Smooth muscle cell (in vitro differentiated cells): ENCODE measurements at regions not wholly inside any gene's neighbourhood (a gene's known extent, or its start where the extent isn't known, plus 50 kb on each side); places are given as distances from the start of the nearest gene placed in this dataset.

ENCODE experiments used
- DNase-seq: peaks from one replicate; lab custom pipeline; 2025; ENCODE audit not compliant: unreplicated experiment; lab: John Stamatoyannopoulos, UW
- H2AFZ ChIP-seq: fragments of 200-600 bp; sonication (generic); 2 replicates; pipeline ENCODE4 v1.6.0; 2016; ENCODE audit warnings: antibody characterized with exemption, low read depth, mild to moderate bottlenecking
- H3F3A ChIP-seq: fragments of 200-600 bp; sonication (generic); 2 replicates; pipeline ENCODE4 v1.6.0; 2017; ENCODE audit warnings: antibody characterized with exemption, low read depth
- H3K27ac ChIP-seq: fragments of 200-600 bp; sonication (generic); 2 replicates; pipeline ENCODE4 v1.5.1; 2016; ENCODE audit warnings: low read depth, mild to moderate bottlenecking
- H3K27me3 ChIP-seq: fragments of 200-600 bp; sonication (generic); 2 replicates; pipeline ENCODE4 v1.6.1; 2016; ENCODE audit warnings: low read depth, mild to moderate bottlenecking
- H3K36me3 ChIP-seq: fragments of 200-600 bp; sonication (generic); 2 replicates; pipeline ENCODE4 v1.5.1; 2016; ENCODE audit warnings: low read depth
- H3K4me1 ChIP-seq: fragments of 200-600 bp; sonication (generic); 2 replicates; pipeline ENCODE4 v1.5.1; 2016; ENCODE audit warnings: low read depth
- H3K4me2 ChIP-seq: fragments of 200-600 bp; sonication (generic); 2 replicates; pipeline ENCODE4 v1.6.0; 2016; ENCODE audit warnings: mild to moderate bottlenecking
- H3K4me3 ChIP-seq: fragments of 200-600 bp; sonication (generic); 2 replicates; pipeline ENCODE4 v1.5.1; 2016; ENCODE audit warnings: mild to moderate bottlenecking
- H3K79me2 ChIP-seq: fragments of 200-600 bp; sonication (generic); 2 replicates; pipeline ENCODE4 v1.6.0; 2016; ENCODE audit warnings: low read depth, mild to moderate bottlenecking
- H3K9ac ChIP-seq: fragments of 200-600 bp; sonication (generic); 2 replicates; pipeline ENCODE4 v1.6.0; 2016; ENCODE audit warnings: low read depth
- H3K9me3 ChIP-seq: fragments of 200-600 bp; sonication (generic); replicated peaks from 2 replicates; pipeline ENCODE4 v1.5.1; 2016; ENCODE audit warnings: low read depth
- H4K20me1 ChIP-seq: fragments of 200-600 bp; sonication (generic); 2 replicates; pipeline ENCODE4 v1.6.0; 2016; ENCODE audit warnings: low read depth
- WGBS: methylation state at CpG from one replicate; pipeline ENCODE4 v1.1.7; 2016; ENCODE audit warnings: low lambda C conversion rate; 5-methylcytosine and 5-hydroxymethylcytosine counted together
- TF ChIP-seq, protein P1 (sequence below): fragments of 200-600 bp; sonication (generic); IDR thresholded peaks from 2 replicates; pipeline ENCODE4 v1.5.1; 2017; ENCODE audit warnings: borderline replicate concordance, mild to moderate bottlenecking, antibody characterized with exemption; ENCODE audit not compliant: insufficient read depth, poor library complexity, severe bottlenecking

DNA sequence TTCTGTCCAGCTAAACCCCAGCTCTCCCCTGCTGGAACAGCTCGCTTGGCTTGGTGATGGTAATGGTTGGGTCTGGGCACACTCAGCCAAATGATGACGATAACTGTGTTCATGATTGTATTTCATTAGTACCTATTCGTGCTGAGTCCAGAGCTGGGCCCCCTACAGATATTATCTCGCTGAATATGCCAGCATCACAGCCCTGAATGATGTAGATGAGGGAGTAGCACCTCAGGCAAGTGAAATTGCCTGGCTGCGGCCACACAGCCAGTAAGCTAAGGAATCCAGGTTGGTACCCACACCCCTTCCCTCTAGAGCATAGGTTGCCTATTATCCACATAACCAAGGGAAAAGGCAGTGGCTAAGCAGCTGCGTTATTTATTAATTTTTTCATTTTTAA, 163.5 kb downstream of the KTN1 start:
- Histone ChIP-seq H3K79me2 (no peaks in the 10 kb centered on the region), H3K4me3 (no peak overlapping the region), H3K36me3 (no peaks in the 10 kb centered on the region), H3F3A (no peaks in the 10 kb centered on the region), H3K9me3 (no peaks in the 10 kb centered on the region), H2AFZ (no peak overlapping the region), H3K9ac (no peak overlapping the region), H3K4me2 (no peak overlapping the region), H4K20me1 (no peaks in the 10 kb centered on the region), H3K27me3 (no peaks in the 10 kb centered on the region), H3K27ac (no peak overlapping the region), H3K4me1 (no peaks in the 10 kb centered on the region)
- WGBS = 96% methylated on average over 6 of the region's 6 CpGs
- no peak for DNase-seq
- TF ChIP-seq, protein P1, sequence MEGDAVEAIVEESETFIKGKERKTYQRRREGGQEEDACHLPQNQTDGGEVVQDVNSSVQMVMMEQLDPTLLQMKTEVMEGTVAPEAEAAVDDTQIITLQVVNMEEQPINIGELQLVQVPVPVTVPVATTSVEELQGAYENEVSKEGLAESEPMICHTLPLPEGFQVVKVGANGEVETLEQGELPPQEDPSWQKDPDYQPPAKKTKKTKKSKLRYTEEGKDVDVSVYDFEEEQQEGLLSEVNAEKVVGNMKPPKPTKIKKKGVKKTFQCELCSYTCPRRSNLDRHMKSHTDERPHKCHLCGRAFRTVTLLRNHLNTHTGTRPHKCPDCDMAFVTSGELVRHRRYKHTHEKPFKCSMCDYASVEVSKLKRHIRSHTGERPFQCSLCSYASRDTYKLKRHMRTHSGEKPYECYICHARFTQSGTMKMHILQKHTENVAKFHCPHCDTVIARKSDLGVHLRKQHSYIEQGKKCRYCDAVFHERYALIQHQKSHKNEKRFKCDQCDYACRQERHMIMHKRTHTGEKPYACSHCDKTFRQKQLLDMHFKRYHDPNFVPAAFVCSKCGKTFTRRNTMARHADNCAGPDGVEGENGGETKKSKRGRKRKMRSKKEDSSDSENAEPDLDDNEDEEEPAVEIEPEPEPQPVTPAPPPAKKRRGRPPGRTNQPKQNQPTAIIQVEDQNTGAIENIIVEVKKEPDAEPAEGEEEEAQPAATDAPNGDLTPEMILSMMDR = no peak

DNA sequence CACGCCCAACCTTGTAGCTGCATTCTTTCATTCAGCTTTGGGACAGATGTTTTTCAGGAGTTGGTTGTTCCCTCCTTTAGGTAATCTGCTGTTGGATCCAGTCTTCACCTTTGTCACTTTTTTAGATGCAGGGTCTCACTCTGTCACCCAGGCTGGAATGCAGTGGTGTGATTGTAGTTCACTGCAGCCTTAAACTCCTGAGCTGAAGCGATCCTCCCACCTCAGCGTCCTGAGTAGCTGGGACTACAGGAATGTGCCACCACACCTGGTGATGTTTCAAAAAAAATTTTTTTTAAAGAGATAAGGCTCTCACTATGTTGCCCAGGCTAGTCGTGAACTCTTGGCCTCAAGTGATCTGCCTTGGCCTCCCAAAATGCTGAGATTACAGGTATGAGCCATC, 164.3 kb downstream of the KTN1 start:
- Histone ChIP-seq H3K36me3 (no peaks in the 10 kb centered on the region), H3F3A (no peaks in the 10 kb centered on the region), H3K79me2 (no peaks in the 10 kb centered on the region), H3K4me1 (no peaks in the 10 kb centered on the region), H2AFZ (no peak overlapping the region), H3K27me3 (no peaks in the 10 kb centered on the region), H4K20me1 (no peaks in the 10 kb centered on the region), H3K4me2 (no peak overlapping the region), H3K9me3 (no peaks in the 10 kb centered on the region), H3K9ac (no peak overlapping the region), H3K4me3 (no peak overlapping the region), H3K27ac (no peak overlapping the region)
- DNase-seq = no peak
- TF ChIP-seq, protein P1 = no peak
- WGBS = 95% methylated on average over 4 of the region's 4 CpGs

DNA sequence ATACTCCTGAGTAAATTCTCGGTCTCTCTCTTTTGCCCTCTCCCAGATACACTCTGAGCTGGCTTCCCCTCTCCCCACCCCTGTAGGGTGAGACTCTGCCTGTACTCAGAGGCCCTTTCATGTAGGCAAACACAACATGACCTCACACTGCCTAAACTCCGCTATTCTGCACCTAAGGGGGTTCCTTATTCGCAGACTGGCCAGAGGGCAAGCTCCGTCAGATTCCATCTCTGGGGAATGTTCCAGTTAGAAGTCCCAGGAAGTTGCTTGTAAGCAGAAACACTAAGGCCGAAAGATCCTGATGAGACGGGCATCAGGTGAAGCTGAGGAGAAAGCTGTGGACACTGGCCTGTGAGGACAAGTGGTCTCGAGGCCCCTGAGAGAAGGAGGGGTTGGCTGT, 165.9 kb downstream of the KTN1 start:
- TF ChIP-seq, protein P1 = no peak
- no peak overlapping the region for H3K27ac ChIP-seq

DNA sequence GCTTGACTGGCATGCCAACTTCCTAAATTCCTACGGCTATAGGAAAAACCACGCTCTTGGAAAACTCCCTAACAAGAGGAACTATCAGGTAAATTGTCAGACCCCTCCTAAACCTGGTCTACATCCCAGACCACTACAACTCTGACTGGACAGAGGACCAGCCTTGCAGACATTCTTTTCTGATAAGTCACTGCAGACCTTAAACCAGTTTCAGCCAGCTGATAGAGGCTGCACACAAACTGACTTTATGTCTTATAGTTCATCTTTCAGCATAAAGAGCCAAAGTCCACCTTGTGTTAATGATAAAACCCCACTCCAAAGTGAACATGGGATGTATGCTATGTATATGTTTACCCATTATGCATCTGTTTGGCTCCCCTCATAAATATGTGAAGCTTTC, 166.6 kb downstream of the KTN1 start:
- Histone ChIP-seq H3K27me3 (no peaks in the 10 kb centered on the region), H3K4me2 (no peak overlapping the region), H3K9ac (no peak overlapping the region), H4K20me1 (no peaks in the 10 kb centered on the region), H3K79me2 (no peaks in the 10 kb centered on the region), H3K9me3 (no peaks in the 10 kb centered on the region), H2AFZ (no peak overlapping the region), H3K27ac (no peak overlapping the region), H3K4me1 (no peaks in the 10 kb centered on the region), H3K36me3 (no peaks in the 10 kb centered on the region), H3K4me3 (no peak overlapping the region), H3F3A (no peaks in the 10 kb centered on the region)
- TF ChIP-seq, protein P1 = no peak
- 93% methylated on average over 2 of the region's 2 CpGs for WGBS
- DNase-seq = no peak

More for the DNA sequence above, 165.9 kb downstream of the KTN1 start:
- H4K20me1 ChIP-seq = no peaks in the 10 kb centered on the region
- H3F3A ChIP-seq = no peaks in the 10 kb centered on the region
- no peaks in the 10 kb centered on the region for H3K79me2 ChIP-seq
- 93% methylated on average over 7 of the region's 7 CpGs for WGBS
- H3K36me3 ChIP-seq = no peaks in the 10 kb centered on the region
- no peaks in the 10 kb centered on the region for H3K4me1 ChIP-seq
- no peaks in the 10 kb centered on the region for H3K9me3 ChIP-seq
- DNase-seq = no peak
- H3K27me3 ChIP-seq = no peaks in the 10 kb centered on the region
- no peak overlapping the region for H3K9ac ChIP-seq
- no peak overlapping the region for H3K4me3 ChIP-seq
- H2AFZ ChIP-seq = no peak overlapping the region
- H3K4me2 ChIP-seq = no peak overlapping the region
